Activated naive CD4-positive, alpha-beta T cell treated with anti-CD3 and anti-CD28 coated beads, Interleukin-2, amount 10 ng/mL, durations not matched to agents 7 days and 5 days (primary cell): ENCODE measurements at regions not wholly inside any gene's neighbourhood (a gene's known extent, or its start where the extent isn't known, plus 50 kb on each side); places are given as distances from the start of the nearest gene placed in this dataset.

Experiments
- CTCF ChIA-PET: fragments of 350-600 bp; sonication (Branson Sonifier 250); formaldehyde crosslinking; loops from one replicate; lab custom pipeline; 2021; ENCODE audit warnings: antibody characterized with exemption; lab: Charles Lee
- DNase-seq: peaks from one replicate; pipeline ENCODE4 v3.0.0-alpha.2; 2020
- H3K27ac Mint-ChIP-seq: one replicate; pipeline ENCODE4 v1.8.0; 2021; ENCODE audit warnings: mild to moderate bottlenecking, moderate library complexity, mixed read lengths
- H3K27me3 Mint-ChIP-seq: one replicate; pipeline ENCODE4 v1.8.0; 2021; ENCODE audit warnings: mild to moderate bottlenecking, mixed read lengths
- H3K36me3 Mint-ChIP-seq: one replicate; pipeline ENCODE4 v1.8.0; 2021; ENCODE audit warnings: mixed read lengths
- H3K4me1 Mint-ChIP-seq: one replicate; pipeline ENCODE4 v1.8.0; 2021; ENCODE audit warnings: mixed read lengths
- H3K4me3 Mint-ChIP-seq: one replicate; pipeline ENCODE4 v1.8.0; 2021; ENCODE audit warnings: mild to moderate bottlenecking, moderate library complexity, mixed read lengths
- H3K9me3 Mint-ChIP-seq: one replicate; pipeline ENCODE4 v1.8.0; 2021; ENCODE audit warnings: mixed read lengths

DNA sequence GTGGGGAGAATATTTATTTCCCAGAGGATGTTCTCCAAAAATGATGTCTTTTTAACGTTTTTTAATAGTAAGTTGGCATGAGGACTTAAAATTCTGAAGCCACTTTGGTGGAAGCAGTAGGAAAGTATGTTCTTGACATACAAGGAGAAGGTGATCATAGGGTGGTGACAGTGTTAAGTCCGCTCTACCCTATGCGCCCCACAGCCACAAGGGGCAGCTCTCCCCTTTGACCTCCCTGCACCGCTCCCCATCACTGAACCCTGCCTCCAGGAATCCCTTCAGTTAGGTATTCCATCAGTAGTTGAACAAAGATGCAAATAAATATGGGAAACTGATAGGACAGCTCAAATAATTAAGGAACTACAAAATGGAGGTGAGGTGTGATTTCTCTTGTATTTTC, 111.4 kb downstream of the PLEKHG1 start:
- CTCF ChIA-PET, result no interaction called here
- H3K9me3 Mint-ChIP-seq, result no peaks in the 10 kb centered on the region
- peaks cover 6% of the 10 kb centered on the region for H3K27me3 Mint-ChIP-seq
- DNase-seq, result no peak
- H3K4me3 Mint-ChIP-seq, result no peak overlapping the region
- no peaks in the 10 kb centered on the region for H3K4me1 Mint-ChIP-seq
- H3K36me3 Mint-ChIP-seq, result no peaks in the 10 kb centered on the region
- no peak overlapping the region for H3K27ac Mint-ChIP-seq

DNA sequence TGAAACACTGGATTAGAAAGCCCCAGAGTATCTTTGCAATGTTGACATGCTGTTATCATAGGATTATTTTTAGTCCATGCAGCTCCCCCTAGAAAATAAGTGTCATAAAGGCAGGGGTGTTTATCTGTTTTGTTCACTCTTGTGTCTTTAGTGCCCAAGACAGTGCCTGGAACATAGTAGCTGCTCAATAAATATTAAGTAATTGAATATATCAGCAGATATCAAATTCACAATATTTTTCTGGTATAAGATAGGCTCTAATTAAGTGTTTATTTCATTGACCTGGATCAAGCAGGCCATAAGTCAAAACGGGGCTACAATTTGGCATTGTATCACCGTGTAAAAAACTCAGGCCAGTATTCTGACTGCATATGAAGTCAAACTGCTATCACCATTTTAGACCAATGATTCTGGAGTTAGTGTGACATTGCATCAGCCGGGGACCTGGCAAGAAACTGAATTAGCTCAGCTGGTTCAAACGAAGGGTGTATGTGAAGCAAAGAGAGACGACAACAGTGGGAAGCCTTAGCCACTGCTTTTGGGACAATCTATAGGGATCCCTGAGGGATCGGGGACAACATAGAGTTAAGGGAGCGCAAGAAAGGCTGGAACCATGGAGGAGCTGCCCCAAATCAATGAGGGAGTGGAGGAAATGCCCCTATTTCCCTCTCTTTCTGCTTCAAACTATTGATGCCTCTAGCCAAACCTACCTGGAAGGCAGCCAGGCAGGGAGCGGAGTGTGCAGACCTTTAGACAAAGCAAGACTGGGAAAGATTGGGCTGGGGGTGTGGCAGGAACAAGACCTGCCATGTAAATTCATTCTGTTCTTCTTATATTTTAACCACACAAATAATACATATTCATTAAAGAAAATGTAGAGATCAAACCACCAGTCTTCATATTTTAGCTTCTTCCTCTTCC, 112.2 kb downstream of the PLEKHG1 start:
- H3K27me3 Mint-ChIP-seq, result peaks cover 6% of the 10 kb centered on the region
- no peak for DNase-seq
- H3K36me3 Mint-ChIP-seq, result no peaks in the 10 kb centered on the region
- H3K4me1 Mint-ChIP-seq, result no peaks in the 10 kb centered on the region
- no peaks in the 10 kb centered on the region for H3K9me3 Mint-ChIP-seq
- no peak overlapping the region for H3K27ac Mint-ChIP-seq
- no peak overlapping the region for H3K4me3 Mint-ChIP-seq
- CTCF ChIA-PET, result no interaction called here

DNA sequence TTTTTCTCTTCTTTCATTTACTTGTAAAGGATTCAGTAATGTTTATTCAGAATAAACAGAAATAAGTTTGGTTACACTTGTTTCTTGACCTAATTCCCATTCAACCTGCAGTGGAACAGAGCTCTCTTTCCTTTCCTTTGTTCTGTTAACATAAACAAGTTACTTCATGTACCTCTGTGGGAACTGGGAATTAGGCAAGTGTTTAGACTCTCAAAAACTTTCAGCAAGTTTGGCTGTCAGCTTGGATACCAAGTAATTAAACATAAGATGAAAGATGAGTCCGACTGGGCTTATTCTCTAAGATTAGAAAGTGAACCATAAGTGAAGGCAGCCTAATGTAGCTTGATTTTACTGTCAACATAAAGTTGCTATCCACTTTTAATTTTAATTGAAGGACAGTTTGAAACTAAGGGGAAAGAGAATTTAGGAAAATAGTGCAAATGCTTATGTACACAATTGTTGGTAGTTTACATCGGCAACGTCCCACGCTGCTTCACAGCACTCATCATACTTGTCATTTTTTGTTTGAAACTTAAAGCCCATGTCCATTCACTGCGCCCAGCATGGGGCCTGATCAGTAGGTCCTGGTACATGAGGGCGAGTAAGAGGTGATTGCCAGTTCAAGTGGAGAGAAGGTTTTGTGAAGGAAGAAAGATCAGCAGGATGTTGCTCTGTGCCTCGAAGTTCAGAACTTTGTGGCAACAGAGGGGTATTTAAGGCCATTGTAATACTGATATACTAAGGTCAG, 113.0 kb downstream of the PLEKHG1 start:
- Mint-ChIP-seq H3K4me1 (no peaks in the 10 kb centered on the region), H3K4me3 (no peak overlapping the region), H3K27ac (no peak overlapping the region), H3K36me3 (no peaks in the 10 kb centered on the region), H3K9me3 (no peaks in the 10 kb centered on the region), H3K27me3 (peaks cover 6% of the 10 kb centered on the region)
- DNase-seq, result no peak
- CTCF ChIA-PET, result no interaction called here

DNA sequence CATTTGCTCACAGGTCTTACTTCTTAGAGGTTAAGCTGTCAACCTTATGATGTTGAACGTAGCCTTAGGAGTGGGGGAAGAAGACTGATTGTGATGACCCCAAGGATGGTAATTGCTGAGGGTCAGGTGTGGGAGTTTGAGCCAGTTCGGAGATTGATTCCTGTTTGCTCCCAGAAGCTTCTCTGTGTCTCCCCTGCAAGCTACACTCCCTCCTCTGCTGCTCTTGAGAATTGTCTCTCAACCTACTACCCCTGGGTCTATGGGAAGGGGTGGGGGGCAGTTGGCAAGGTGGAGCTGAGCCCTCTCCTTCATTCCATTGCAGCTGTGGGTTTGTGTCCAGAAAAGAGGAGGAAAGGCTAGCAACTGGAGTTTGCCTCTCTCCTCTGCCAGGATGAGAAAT, 113.8 kb downstream of the PLEKHG1 start:
- CTCF ChIA-PET, result interaction anchor here (1.0 kb wide), 1 partner anchor 295 kb away, joined by 3 read pairs; no protein-coding TSS in a partner anchor
- H3K9me3 Mint-ChIP-seq, result no peaks in the 10 kb centered on the region
- H3K27me3 Mint-ChIP-seq, result no peaks in the 10 kb centered on the region
- H3K4me1 Mint-ChIP-seq, result no peaks in the 10 kb centered on the region
- no peak for DNase-seq
- H3K4me3 Mint-ChIP-seq, result no peak overlapping the region
- no peak overlapping the region for H3K27ac Mint-ChIP-seq
- H3K36me3 Mint-ChIP-seq, result no peaks in the 10 kb centered on the region

DNA sequence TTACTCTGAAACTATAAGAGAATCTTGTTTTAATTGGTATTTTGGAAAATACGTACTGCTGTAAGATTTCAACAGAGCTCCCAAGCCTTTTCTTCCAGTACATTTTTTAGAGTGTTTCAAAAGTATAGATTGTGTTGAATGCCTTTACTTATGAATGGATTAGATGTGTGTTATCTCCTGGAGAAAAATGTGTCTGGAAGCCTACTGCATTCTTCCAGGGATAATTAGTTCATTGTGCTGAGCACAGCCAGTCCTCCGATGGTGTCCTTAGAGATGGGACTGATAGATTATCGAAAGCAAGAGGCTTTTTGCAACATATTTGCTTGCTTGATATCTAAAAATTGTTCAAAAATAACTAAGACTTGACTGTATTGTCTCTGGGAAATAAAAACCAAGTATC, 114.2 kb downstream of the PLEKHG1 start:
- Mint-ChIP-seq H3K9me3 (no peaks in the 10 kb centered on the region), H3K4me1 (no peaks in the 10 kb centered on the region), H3K36me3 (no peaks in the 10 kb centered on the region), H3K27ac (no peak overlapping the region), H3K27me3 (no peaks in the 10 kb centered on the region), H3K4me3 (no peak overlapping the region)
- no peak for DNase-seq
- CTCF ChIA-PET, result interaction anchor here (1.0 kb wide), 1 partner anchor 296 kb away, joined by 3 read pairs; no protein-coding TSS in a partner anchor

DNA sequence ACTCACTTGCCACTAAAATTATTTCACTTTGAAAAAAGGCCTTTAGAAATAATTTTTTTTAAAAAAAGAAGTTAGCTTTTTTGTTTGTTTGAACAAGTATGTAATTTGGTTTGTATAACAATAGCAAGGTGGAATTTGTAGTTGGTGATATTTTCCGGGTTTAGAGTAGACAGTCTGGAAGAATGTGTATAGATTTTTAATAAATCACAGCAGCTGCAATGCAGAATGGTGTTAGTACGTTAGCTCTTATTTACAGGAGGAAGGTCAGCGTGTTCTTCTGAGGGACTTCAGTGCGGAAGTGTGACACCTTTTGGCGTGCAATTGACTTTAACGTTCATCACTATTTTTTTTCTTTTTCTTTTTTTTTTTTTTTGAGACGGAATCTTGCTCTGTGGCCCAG, 115.4 kb downstream of the PLEKHG1 start:
- DNase-seq, result no peak
- peaks cover 4% of the 10 kb centered on the region for H3K27me3 Mint-ChIP-seq
- H3K27ac Mint-ChIP-seq, result no peak overlapping the region
- no peaks in the 10 kb centered on the region for H3K4me1 Mint-ChIP-seq
- no peaks in the 10 kb centered on the region for H3K36me3 Mint-ChIP-seq
- H3K9me3 Mint-ChIP-seq, result no peaks in the 10 kb centered on the region
- no peak overlapping the region for H3K4me3 Mint-ChIP-seq
- CTCF ChIA-PET, result no interaction called here

DNA sequence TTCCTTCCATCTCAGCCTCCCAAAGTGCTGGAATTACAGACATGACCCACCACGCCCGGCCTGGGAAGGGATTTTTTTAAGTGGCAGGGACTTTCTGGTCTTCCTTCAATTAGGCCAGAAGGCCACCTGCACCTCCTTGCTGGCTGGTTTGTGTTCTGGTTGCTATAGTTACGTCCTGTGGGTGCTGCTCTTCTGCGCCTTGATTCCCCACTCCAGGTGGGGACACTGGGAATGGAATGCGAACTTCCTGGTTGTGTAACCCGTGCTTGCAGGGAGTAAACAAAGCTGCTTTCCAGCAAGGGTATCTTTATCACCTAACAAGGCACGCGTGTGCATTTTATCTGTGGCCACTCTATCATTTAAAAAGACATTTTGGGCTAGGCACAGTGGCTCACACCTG, 117.7 kb downstream of the PLEKHG1 start:
- CTCF ChIA-PET, result no interaction called here
- no peak overlapping the region for H3K27ac Mint-ChIP-seq

DNA sequence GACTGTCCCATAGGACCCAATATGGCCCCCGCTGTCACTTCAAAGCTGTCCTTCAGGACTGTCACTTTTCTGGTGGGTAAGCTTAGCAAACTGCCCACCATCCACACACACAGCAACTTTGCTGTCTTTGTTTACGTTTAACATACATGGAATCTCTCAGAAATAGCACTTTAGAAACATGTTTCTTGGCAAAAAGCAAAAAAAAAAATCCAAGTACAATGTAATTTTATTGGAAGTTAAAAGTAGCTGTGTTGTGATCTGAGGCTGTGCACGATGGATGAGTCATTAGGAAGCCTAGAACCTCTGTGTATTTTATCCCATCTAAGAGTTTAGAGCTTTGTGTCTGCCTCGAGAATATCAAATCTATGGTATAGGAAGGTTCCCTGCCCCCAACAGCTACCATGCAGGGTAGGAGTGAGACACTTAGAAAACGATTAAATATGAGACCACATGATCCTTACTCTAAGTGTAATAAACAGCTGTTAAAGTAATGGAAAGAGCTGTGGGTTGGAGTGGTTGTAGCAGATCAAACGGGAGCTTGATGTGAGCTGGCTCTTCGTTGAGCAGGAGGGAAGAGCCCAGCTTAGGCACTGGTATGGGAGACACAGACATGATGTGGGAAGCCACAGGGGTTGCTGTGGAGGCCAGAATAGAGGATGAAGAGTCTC, 119.5 kb downstream of the PLEKHG1 start:
- DNase-seq, result no peak
- H3K4me3 Mint-ChIP-seq, result no peak overlapping the region
- H3K4me1 Mint-ChIP-seq, result peaks cover 2% of the 10 kb centered on the region
- no peaks in the 10 kb centered on the region for H3K36me3 Mint-ChIP-seq
- peaks cover 20% of the 10 kb centered on the region for H3K27me3 Mint-ChIP-seq
- CTCF ChIA-PET, result interaction anchor here (0.6 to 1.2 kb wide), 2 partner anchors 33 to 299 kb away, joined by 3 to 5 read pairs; no protein-coding TSS in a partner anchor
- H3K9me3 Mint-ChIP-seq, result no peaks in the 10 kb centered on the region
- no peak overlapping the region for H3K27ac Mint-ChIP-seq

More for the DNA sequence above, 117.7 kb downstream of the PLEKHG1 start:
- H3K27me3 Mint-ChIP-seq, result peaks cover 12% of the 10 kb centered on the region
- DNase-seq, result no peak
- H3K4me1 Mint-ChIP-seq, result peaks cover 2% of the 10 kb centered on the region
- no peaks in the 10 kb centered on the region for H3K36me3 Mint-ChIP-seq
- H3K9me3 Mint-ChIP-seq, result no peaks in the 10 kb centered on the region
- no peak overlapping the region for H3K4me3 Mint-ChIP-seq

DNA sequence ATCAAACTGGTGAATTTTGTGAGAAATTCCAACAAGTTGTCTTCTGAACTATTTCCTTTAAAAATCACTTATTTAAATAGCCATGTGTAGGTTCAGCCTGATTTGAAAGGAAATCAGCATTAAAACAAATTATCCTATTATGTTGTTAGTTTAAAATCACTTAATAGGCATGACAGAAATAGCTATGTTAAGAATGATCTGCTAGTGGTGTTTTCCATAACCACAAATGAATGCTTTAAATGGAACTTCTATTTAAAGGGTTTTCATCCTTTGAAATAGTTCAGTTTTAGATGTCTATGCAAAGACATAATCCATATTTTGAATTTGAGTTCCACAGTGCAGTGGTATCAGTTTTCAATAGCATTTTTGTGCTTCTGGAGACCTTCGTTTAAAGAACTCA, 120.1 kb downstream of the PLEKHG1 start:
- CTCF ChIA-PET, result interaction anchor here (0.6 to 1.2 kb wide), 2 partner anchors 34 to 298 kb away, joined by 3 to 5 read pairs; no protein-coding TSS in a partner anchor
- Mint-ChIP-seq H3K4me1 (peaks cover 2% of the 10 kb centered on the region), H3K27me3 (peaks cover 20% of the 10 kb centered on the region), H3K9me3 (no peaks in the 10 kb centered on the region), H3K36me3 (no peaks in the 10 kb centered on the region), H3K4me3 (no peak overlapping the region), H3K27ac (no peak overlapping the region)
- no peak for DNase-seq

DNA sequence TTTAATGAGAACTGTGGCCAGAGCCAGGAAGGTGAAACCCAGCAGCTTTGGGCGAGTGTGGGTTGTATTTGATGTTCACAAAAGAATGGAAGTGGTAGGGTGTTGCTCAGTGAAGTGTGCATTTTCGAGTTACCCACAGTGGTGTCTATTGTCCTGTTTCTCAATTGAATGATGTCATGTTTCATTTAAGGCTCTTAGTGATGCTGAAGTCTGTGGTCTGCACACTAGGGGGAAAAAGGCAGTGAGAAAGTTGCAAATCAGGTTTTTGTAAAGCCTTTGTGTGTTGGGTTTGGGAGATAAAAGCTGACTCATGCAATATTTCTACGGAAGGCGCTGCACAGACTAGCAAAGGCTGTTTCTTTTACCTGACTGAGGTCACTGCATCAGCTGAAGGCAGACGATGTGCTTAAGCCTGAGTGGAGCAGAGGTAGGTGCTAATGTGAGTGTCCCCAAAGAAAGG, 121.1 kb downstream of the PLEKHG1 start:
- Mint-ChIP-seq H3K36me3 (no peaks in the 10 kb centered on the region), H3K27me3 (peaks cover 20% of the 10 kb centered on the region), H3K4me1 (peaks cover 2% of the 10 kb centered on the region), H3K9me3 (no peaks in the 10 kb centered on the region), H3K27ac (no peak overlapping the region), H3K4me3 (no peak overlapping the region)
- CTCF ChIA-PET, result no interaction called here
- DNase-seq, result no peak

DNA sequence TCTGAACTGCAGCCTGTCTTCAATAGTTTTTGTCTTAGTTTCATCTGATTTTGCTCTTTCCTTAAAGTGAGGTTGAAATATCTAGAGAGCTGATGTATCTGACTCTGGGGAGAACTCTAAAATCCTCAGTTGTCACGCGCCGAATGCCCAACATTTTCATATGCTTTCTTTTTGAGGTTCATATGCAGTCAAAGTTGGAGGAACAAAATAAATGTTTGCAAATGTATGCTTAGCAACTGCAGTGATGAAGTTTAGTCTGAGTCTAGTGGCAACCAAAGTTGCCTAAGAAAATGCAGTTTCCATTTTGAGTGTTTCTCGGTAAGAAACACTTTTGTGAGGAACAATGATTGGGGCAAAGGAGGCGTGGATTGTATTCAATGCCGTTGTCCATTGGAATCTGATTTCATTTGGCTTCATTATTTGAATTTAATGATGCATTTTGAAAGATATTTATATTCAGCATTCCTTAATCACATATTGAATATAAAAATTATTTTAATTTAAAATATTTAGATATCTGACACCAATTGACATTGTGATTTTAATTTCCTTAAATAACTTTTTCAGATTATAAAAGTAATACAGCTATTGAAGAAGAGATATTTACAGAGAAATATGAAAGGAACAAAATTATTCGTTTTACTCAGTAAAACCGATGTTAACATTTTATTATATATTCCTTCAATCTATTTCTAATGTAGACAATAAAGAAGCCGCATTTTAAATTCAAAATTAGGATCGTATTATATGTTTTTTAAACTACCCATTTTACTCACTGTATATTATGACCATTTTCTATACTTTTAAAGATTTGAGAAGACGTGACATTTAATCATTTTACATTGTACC, 122.0 kb downstream of the PLEKHG1 start:
- Mint-ChIP-seq H3K27ac (no peak overlapping the region), H3K36me3 (no peaks in the 10 kb centered on the region), H3K4me3 (no peak overlapping the region), H3K4me1 (peaks cover 2% of the 10 kb centered on the region), H3K9me3 (no peaks in the 10 kb centered on the region), H3K27me3 (peaks cover 20% of the 10 kb centered on the region)
- DNase-seq, result no peak
- CTCF ChIA-PET, result interaction anchor here (1.0 kb wide), 1 partner anchor 304 kb away, joined by 3 read pairs; no protein-coding TSS in a partner anchor

DNA sequence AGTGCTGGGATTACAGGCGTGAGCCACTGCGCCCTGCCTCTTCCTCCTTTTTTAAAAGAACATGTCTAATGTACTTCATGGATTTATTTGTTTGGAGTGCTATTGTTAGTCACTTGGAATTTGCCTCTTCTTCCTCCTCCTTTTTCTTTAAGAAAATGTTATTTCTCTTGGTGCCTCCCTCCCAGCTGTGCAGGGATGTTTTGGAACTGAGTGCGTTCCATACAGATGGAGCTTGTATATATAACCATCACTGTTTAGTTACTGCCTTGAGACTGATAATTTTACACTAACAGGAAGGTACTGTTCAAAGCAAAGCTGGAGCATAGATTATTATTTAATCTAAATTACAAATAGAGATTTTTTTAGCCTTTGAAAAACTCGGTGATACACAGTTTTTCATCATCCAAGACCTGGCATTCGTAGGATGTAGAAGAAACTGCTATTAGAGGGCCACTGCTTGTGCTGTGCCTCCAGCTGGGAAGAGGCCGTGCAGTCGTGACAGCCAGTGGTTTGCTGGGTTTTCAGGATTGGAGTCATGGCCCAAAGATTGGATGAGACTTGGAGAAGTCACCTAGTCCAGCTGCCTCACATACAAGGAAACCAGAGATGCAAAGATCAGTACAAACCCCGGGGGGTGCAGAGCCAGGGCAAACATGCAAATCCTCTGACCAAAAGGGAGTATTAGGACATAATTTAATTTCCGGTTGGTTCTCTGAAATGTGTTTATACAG, 123.1 kb downstream of the PLEKHG1 start:
- Mint-ChIP-seq H3K27ac (no peak overlapping the region), H3K9me3 (no peaks in the 10 kb centered on the region), H3K27me3 (peaks cover 20% of the 10 kb centered on the region), H3K36me3 (no peaks in the 10 kb centered on the region), H3K4me1 (peaks cover 2% of the 10 kb centered on the region), H3K4me3 (no peak overlapping the region)
- CTCF ChIA-PET, result interaction anchor here (1.0 kb wide), 1 partner anchor 305 kb away, joined by 3 read pairs; no protein-coding TSS in a partner anchor
- no peak for DNase-seq

DNA sequence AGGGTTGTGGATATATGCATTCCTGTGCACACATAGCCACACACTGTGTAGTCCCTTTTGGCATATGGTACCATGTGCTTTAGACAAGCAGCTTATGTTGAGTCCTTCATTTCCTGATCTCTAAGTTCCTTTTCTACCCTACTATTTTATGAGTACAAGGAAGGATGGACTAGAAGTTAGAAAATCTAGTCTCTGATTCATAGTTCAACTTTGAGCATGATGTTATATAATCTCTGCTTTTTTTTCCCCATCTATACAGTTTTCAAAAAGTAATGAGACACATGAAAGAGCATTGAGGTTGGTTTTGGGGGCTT, 123.6 kb downstream of the PLEKHG1 start:
- H3K4me3 Mint-ChIP-seq, result no peak overlapping the region
- no peak for DNase-seq
- no peaks in the 10 kb centered on the region for H3K36me3 Mint-ChIP-seq
- H3K9me3 Mint-ChIP-seq, result no peaks in the 10 kb centered on the region
- CTCF ChIA-PET, result no interaction called here
- no peak overlapping the region for H3K27ac Mint-ChIP-seq
- H3K27me3 Mint-ChIP-seq, result peaks cover 20% of the 10 kb centered on the region
- peaks cover 2% of the 10 kb centered on the region for H3K4me1 Mint-ChIP-seq
